GM12874 (cell line): ENCODE measurements at regions not wholly inside any gene's neighbourhood (a gene's known extent, or its start where the extent isn't known, plus 50 kb on each side); places are given as distances from the start of the nearest gene placed in this dataset.

Source experiments
- CTCF ChIP-seq: IDR thresholded peaks from 2 replicates; pipeline ENCODE4 v1.5.1; 2011; ENCODE audit warnings: low read depth, mild to moderate bottlenecking, control low read depth, low read length, moderate library complexity; ENCODE audit not compliant: insufficient read depth

DNA sequence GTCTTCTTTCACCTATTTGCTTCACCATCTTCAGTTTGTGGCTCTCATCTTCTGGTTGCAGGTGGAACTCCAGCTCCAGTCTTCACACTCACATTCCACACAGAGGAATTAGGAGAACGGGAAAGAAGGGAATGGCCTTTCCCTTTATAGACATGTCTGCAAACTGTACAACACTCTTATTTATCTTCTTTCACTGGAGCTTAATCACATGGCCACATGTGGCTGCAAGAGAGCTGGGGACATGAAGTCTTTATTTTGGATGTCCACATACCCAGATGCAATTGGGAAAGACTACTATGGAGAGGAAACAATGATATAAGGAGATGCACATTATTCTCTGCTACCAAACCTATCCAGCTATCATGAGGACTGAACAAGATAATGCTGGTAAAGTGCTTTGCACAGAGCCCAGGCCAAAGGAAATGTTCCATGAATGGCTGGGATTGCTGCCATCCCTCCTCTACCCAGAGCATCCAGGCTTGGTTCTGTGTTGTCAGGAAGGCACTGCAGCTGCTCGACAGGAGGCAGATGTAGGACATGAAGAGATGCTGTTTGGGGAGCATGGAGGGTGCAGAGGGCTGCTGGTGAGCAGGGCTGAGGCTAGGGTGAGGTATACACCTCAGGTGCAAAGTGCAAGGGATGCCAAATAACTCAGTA lies 183.8 kb upstream of the TBX20 start:
- no peak for TF ChIP-seq CTCF

- TF ChIP-seq CTCF: no peak
These were observed 182.6 kb upstream of the TBX20 start for GRCh38 chr7:35436452-35436851.

- peak; percentile 65 for TF ChIP-seq CTCF
These were observed 176.8 kb upstream of the TBX20 start for GRCh38 chr7:35430547-35431153.

DNA sequence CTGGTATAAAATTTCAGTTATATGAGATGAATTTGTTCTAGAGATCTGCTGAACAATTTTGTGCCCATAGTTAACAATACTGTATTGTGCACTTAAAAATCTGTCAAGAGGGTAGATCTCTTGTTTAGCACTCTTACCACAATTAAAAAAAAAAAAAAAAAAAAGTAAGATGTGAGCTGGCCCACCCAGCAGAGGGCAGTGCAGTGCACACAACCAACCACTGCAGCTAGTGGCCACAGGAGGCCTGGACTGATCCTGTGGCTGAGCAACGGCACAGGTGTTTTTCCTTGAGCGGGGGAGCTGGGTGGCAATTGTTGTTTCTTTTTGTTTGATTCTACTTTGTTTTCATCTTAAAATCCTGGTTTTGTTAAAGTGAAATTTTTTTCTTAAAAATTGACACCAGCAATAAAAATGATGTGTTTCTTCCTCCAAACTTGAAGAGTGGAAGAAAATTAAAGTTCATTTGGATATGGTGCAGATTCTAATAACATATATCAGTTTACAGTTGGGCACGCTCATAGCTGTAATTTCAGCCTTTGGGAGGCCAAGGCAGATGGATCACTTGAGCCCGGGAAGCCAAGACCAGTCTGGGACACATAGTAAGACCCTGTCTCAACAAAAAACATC lies 171.1 kb upstream of the TBX20 start:
- peak; percentile 74 for TF ChIP-seq CTCF

DNA sequence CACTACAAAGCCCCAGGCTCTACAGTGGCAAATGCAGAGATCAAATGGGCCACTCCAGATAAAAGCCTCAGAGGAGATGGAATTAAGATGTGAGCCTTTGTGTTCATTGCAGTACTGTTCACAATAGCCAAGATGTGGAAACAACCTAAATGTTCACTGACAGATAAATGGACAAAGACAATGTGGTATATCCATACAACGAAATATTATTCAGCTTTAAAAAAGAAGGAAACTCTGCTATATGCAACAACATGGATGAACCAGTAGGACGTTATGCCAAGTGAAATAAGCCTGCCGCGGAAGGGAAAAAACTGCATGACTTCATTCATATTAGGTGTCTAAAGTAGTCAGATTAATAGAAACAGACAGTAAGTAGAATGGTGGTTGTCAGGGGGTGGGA lies 170.5 kb upstream of the TBX20 start:
- TF ChIP-seq CTCF: no peak

DNA sequence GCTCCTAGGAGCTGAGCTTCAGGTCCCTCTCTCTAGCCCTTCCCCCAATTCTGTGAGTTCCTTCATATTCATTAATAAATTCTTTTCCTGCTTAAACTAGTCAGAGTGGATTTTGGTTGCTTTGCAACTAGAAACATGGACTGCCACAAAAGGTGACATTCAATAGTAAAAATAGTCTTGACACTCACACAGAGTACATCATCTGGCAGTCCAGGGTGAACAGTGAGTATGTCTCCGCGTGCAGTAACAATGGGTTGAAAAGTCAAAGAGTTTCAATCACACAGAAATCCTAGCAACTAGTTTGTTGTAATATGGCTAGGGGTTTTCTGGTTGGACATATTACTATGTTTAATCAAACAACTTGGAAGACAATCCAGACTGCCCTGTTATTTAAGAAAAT lies 168.8 kb upstream of the TBX20 start:
- no peak for TF ChIP-seq CTCF

DNA sequence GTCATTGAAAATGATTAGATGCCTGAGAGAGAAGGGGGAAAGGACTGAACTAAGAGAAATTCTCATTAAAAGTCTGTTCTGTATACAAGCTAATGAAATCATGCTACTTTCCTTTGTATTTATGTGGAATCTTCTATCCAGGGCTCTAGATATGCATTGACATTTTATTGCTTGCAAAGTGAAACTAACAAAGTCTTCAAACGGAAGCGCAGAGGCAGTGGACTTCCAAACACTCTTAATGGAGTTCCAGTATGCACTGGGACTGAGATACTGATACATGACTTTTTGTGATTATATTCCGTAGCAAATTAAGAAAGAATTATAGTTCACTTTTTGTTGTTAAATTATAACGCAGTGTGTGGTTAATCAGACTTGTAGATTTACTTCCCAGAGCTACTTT lies 166.8 kb upstream of the TBX20 start:
- TF ChIP-seq CTCF: no peak
